ENCODE measurements at regions not wholly inside any gene's neighbourhood (a gene's known extent, or its start where the extent isn't known, plus 50 kb on each side); places are given as distances from the start of the nearest gene placed in this dataset.

GRCh38 chr4:108336076-108336475, 167.3 kb upstream of the LEF1 start:
- Histone ChIP-seq H3K4me3 (ENCODE audit: low read length) (no peak overlapping the region), H3K9ac (ENCODE audit: low read depth, low read length) (no peak overlapping the region), H3K36me3 (ENCODE audit: insufficient read depth, low read depth, low read length) (no peaks in the 10 kb centered on the region), H3K27ac (ENCODE audit: low read length) (no peak overlapping the region), H3K9me3 (ENCODE audit: insufficient read depth, low read depth, low read length) (no peaks in the 10 kb centered on the region), H3K4me1 (ENCODE audit: insufficient read depth, low read length) (peaks cover 5% of the 10 kb centered on the region; the same call in 1 of the 2 replicates), H3K27me3 (ENCODE audit: insufficient read depth, low read length) (no peaks in the 10 kb centered on the region)

DNA sequence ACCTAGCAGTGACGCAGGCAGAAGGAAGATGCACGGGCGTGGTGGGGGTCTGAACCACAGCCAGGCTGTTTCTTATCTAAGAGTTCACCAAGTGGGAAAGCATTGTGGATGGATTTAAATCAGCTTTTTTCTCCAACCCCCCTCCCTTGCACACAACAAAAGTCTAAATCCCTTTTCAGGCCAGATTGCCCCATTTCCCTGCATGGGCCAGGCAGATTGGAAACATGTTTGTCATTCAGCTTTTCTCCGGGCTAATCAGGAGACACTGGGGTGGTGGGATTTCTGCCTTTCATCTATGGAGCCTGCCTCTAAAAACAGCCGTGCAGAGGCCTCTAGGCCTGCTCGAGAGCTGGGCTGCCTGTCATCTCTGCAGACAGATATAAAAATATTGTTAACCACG, 166.3 kb upstream of the LEF1 start:
- Histone ChIP-seq H3K9ac (ENCODE audit: low read depth, low read length) (no peak overlapping the region), H3K4me3 (ENCODE audit: low read length) (no peak overlapping the region), H3K36me3 (ENCODE audit: insufficient read depth, low read depth, low read length) (no peaks in the 10 kb centered on the region), H3K9me3 (ENCODE audit: insufficient read depth, low read depth, low read length) (no peaks in the 10 kb centered on the region), H3K27ac (ENCODE audit: low read length) (no peak overlapping the region), H3K27me3 (ENCODE audit: insufficient read depth, low read length) (no peaks in the 10 kb centered on the region), H3K4me1 (ENCODE audit: insufficient read depth, low read length) (peaks cover 5% of the 10 kb centered on the region; the same call in 1 of the 2 replicates)

- no peaks in the 10 kb centered on the region for H3K36me3 ChIP-seq (ENCODE audit: insufficient read depth, low read depth, low read length)
- H3K9ac ChIP-seq (ENCODE audit: low read depth, low read length), result no peak overlapping the region
- no peak overlapping the region for H3K27ac ChIP-seq (ENCODE audit: low read length)
- H3K9me3 ChIP-seq (ENCODE audit: insufficient read depth, low read depth, low read length), result no peaks in the 10 kb centered on the region
- no peaks in the 10 kb centered on the region for H3K27me3 ChIP-seq (ENCODE audit: insufficient read depth, low read length)
- H3K4me3 ChIP-seq (ENCODE audit: low read length), result no peak overlapping the region
- H3K4me1 ChIP-seq (ENCODE audit: insufficient read depth, low read length), result peaks cover 5% of the 10 kb centered on the region; the same call in 1 of the 2 replicates
Measured at GRCh38 chr4:108334031-108334430, 165.3 kb upstream of the LEF1 start.

- Histone ChIP-seq H3K27ac (ENCODE audit: low read length) (no peak overlapping the region), H3K9me3 (ENCODE audit: insufficient read depth, low read depth, low read length) (no peaks in the 10 kb centered on the region), H3K4me1 (ENCODE audit: insufficient read depth, low read length) (peaks cover 5% of the 10 kb centered on the region; the same call in 1 of the 2 replicates), H3K36me3 (ENCODE audit: insufficient read depth, low read depth, low read length) (no peaks in the 10 kb centered on the region), H3K27me3 (ENCODE audit: insufficient read depth, low read length) (no peaks in the 10 kb centered on the region), H3K4me3 (ENCODE audit: low read length) (no peak overlapping the region), H3K9ac (ENCODE audit: low read depth, low read length) (no peak overlapping the region)
Measured at GRCh38 chr4:108333353-108333942, 164.7 kb upstream of the LEF1 start.

DNA sequence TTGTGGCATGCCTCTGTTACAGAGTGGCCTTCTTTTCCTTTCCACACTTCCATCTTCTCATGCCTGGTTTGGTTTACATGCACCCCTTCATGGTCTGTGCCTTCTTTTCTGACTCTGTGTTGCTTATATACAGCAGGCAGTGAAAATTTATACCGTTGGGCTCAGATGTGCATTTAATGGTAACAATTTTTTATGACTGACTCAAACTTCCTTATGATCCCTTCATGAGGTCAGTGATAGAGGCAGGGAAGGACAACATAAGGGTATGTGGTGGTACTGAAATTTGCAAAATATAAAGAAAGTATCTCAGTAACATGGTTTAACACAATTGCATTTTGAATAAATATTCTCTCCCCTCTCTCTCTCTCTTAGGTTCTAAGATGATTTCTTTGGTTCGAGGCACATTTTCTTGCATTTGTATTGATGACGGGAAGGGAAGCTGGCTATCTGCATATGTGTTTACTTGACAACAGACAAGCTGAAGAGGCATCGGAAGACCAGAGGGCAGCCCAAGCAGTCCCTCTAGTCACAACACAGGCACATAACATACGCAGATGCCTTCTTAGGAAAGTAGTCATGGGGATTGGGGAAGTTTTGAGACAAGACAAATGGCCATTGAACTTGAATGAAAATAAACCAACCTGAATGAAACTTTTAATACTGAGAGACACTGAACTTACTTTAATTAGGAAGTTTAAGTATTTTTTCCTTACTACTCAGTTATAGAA, 163.3 kb upstream of the LEF1 start:
- Histone ChIP-seq H3K27ac (ENCODE audit: low read length) (no peak overlapping the region), H3K9ac (ENCODE audit: low read depth, low read length) (no peak overlapping the region), H3K27me3 (ENCODE audit: insufficient read depth, low read length) (no peaks in the 10 kb centered on the region), H3K4me1 (ENCODE audit: insufficient read depth, low read length) (peaks cover 5% of the 10 kb centered on the region; the same call in 1 of the 2 replicates), H3K4me3 (ENCODE audit: low read length) (no peak overlapping the region), H3K9me3 (ENCODE audit: insufficient read depth, low read depth, low read length) (no peaks in the 10 kb centered on the region), H3K36me3 (ENCODE audit: insufficient read depth, low read depth, low read length) (no peaks in the 10 kb centered on the region)

DNA sequence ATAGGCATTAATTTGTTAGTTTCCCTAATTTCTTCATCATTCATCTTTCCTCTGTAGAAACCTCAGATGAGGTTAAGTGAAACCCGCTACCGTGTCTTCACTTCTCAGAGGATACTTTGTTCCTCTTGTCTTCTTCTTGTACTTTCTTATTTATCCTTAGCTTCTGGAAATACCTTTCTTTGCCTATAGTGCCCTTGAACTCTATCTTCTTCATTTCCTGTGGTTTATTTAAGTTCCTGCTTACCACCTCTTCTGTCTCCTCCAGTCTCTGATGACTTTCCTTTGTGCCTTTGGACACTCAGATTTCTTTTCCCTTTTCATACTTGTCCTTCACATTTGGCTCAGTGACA, 159.6 kb upstream of the LEF1 start:
- Histone ChIP-seq H3K9me3 (ENCODE audit: insufficient read depth, low read depth, low read length) (no peaks in the 10 kb centered on the region), H3K4me1 (ENCODE audit: insufficient read depth, low read length) (peaks cover under 1% of the 10 kb centered on the region; the same call in 1 of the 2 replicates), H3K4me3 (ENCODE audit: low read length) (no peak overlapping the region), H3K9ac (ENCODE audit: low read depth, low read length) (no peak overlapping the region), H3K27me3 (ENCODE audit: insufficient read depth, low read length) (no peaks in the 10 kb centered on the region), H3K27ac (ENCODE audit: low read length) (no peak overlapping the region), H3K36me3 (ENCODE audit: insufficient read depth, low read depth, low read length) (no peaks in the 10 kb centered on the region)

DNA sequence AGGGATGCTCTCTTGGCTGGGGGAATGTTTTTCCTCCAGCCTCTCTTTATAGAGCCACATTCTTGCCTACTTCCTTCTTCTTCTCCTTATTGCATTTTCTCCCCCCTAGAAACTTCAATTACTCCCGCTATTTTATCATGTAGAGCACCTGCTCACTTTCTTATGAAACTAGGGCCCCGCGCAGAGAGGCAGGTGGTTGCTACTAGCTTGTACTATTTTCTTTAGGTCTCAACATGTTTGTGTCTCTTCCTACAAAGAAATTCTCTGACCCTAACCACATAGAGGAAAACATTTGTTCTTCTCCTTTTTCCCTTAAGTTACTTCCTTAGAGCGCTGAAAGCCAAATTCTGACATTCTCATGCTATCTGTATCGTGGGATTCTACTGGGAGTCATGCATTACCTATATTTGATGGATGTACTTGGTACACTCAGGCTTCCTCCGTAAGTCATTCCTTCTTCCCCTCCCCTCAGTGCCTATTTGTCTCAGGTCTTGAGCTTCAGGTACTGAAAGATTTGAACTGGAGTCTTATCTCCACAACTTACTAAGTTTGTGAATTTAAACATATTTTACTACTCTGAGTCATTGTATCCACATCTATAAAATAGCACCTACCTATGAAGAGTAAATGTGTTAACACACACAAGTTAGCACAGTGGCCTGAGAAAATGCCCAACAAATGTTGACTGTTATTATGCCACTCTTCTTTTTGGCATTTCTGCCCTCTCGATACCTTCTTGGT, 159.1 kb upstream of the LEF1 start:
- no peaks in the 10 kb centered on the region for H3K27me3 ChIP-seq (ENCODE audit: insufficient read depth, low read length)
- no peak overlapping the region for H3K27ac ChIP-seq (ENCODE audit: low read length)
- H3K4me1 ChIP-seq (ENCODE audit: insufficient read depth, low read length), result no peaks in the 10 kb centered on the region
- H3K36me3 ChIP-seq (ENCODE audit: insufficient read depth, low read depth, low read length), result no peaks in the 10 kb centered on the region
- H3K9ac ChIP-seq (ENCODE audit: low read depth, low read length), result no peak overlapping the region
- no peak overlapping the region for H3K4me3 ChIP-seq (ENCODE audit: low read length)
- H3K9me3 ChIP-seq (ENCODE audit: insufficient read depth, low read depth, low read length), result no peaks in the 10 kb centered on the region

DNA sequence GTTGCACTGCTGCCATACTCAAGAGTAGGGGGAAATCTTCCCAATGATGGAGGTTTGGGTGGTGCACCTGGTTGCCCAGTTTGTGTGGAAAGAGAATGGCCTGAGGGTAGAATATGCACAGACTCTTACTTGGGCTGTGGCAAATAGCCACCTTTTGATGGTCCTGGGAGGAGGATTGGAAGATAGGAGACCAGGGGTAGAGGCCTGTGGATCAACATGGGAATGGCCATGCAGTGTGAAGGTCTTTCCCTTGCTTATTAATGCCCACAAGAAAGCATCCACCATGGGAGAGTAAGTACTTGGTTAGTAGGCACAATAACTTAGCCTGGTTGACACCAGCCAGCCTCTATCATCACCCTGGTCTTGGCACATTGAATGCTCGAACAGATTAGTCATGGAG, 156.8 kb upstream of the LEF1 start:
- Histone ChIP-seq H3K27ac (ENCODE audit: low read length) (no peak overlapping the region), H3K9ac (ENCODE audit: low read depth, low read length) (no peak overlapping the region), H3K4me1 (ENCODE audit: insufficient read depth, low read length) (no peaks in the 10 kb centered on the region), H3K27me3 (ENCODE audit: insufficient read depth, low read length) (no peaks in the 10 kb centered on the region), H3K4me3 (ENCODE audit: low read length) (no peak overlapping the region), H3K9me3 (ENCODE audit: insufficient read depth, low read depth, low read length) (no peaks in the 10 kb centered on the region), H3K36me3 (ENCODE audit: insufficient read depth, low read depth, low read length) (no peaks in the 10 kb centered on the region)

DNA sequence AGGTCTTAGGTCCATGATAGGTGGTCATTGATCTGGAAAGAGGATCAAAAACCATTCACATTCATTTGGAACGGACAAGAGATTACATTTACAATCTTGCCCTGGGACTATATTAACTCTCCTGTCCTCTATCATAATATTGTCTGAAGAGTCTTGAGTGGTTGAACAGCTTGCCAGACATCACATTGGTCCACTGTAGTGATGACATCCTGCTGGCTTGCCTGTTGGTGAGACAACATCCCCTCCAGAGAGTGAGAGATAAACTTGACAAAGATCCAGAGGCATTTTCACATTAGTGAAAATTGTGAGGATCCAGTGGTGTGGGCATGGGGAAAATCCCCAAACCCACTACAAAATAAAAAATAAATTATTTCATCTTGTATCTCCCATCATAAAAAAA, 155.7 kb upstream of the LEF1 start:
- Histone ChIP-seq H3K27me3 (ENCODE audit: insufficient read depth, low read length) (no peaks in the 10 kb centered on the region), H3K4me1 (ENCODE audit: insufficient read depth, low read length) (no peaks in the 10 kb centered on the region)

GRCh38 chr4:108322497-108322896, 153.8 kb upstream of the LEF1 start:
- Histone ChIP-seq H3K4me3 (ENCODE audit: low read length) (no peak overlapping the region), H3K27ac (ENCODE audit: low read length) (no peak overlapping the region), H3K4me1 (ENCODE audit: insufficient read depth, low read length) (no peaks in the 10 kb centered on the region), H3K27me3 (ENCODE audit: insufficient read depth, low read length) (no peaks in the 10 kb centered on the region), H3K9ac (ENCODE audit: low read depth, low read length) (no peak overlapping the region), H3K9me3 (ENCODE audit: insufficient read depth, low read depth, low read length) (no peaks in the 10 kb centered on the region), H3K36me3 (ENCODE audit: insufficient read depth, low read depth, low read length) (no peaks in the 10 kb centered on the region)

More for the DNA sequence above, 155.7 kb upstream of the LEF1 start:
- Histone ChIP-seq H3K4me3 (ENCODE audit: low read length) (no peak overlapping the region), H3K9ac (ENCODE audit: low read depth, low read length) (no peak overlapping the region), H3K27ac (ENCODE audit: low read length) (no peak overlapping the region), H3K36me3 (ENCODE audit: insufficient read depth, low read depth, low read length) (no peaks in the 10 kb centered on the region), H3K9me3 (ENCODE audit: insufficient read depth, low read depth, low read length) (no peaks in the 10 kb centered on the region)

DNA sequence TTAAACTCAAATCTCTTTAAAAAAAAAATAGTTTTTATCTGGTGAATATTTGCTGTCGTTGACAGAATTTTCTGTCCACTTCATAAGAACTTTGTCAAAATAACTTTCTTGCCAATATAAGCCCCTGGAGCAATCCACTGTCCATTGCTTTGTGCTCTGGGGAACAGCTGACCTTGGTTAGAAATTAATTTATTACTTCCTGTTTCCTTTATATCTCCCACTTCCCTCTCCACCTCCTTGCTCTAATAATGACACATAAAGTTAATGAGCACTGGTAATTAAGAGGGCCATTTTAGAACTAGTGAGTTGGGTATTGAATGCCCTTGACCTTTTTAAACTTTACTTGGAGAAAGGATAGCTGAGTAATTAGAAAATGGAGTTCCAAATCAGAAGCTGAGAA, 151.3 kb upstream of the LEF1 start:
- Histone ChIP-seq H3K4me3 (ENCODE audit: low read length) (no peak overlapping the region), H3K27me3 (ENCODE audit: insufficient read depth, low read length) (no peaks in the 10 kb centered on the region)

DNA sequence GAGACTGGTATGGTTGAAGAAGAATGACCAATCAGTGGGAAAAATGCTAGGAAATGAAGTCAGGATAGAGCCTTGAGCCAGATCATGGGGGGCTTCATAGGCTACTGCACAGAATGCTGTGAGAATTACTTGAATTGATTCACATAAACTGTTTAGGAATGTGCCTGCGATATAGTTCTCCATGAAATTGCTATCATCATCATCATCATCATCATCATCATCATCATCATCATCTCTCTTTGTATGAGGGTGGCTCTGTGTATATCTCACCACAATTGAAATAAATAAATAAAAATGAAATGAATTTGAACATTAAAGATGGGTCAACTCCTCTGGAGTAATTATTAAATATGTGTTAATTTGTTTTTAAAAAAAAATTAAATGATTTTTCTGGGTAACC, 148.6 kb upstream of the LEF1 start:
- Histone ChIP-seq H3K4me3 (ENCODE audit: low read length) (no peak overlapping the region), H3K36me3 (ENCODE audit: insufficient read depth, low read depth, low read length) (no peaks in the 10 kb centered on the region), H3K27ac (ENCODE audit: low read length) (no peak overlapping the region)

More for the DNA sequence above, 151.3 kb upstream of the LEF1 start:
- Histone ChIP-seq H3K9ac (ENCODE audit: low read depth, low read length) (no peak overlapping the region), H3K36me3 (ENCODE audit: insufficient read depth, low read depth, low read length) (no peaks in the 10 kb centered on the region), H3K9me3 (ENCODE audit: insufficient read depth, low read depth, low read length) (no peaks in the 10 kb centered on the region), H3K4me1 (ENCODE audit: insufficient read depth, low read length) (no peaks in the 10 kb centered on the region), H3K27ac (ENCODE audit: low read length) (no peak overlapping the region)

More for the DNA sequence above, 148.6 kb upstream of the LEF1 start:
- Histone ChIP-seq H3K4me1 (ENCODE audit: insufficient read depth, low read length) (no peaks in the 10 kb centered on the region), H3K9me3 (ENCODE audit: insufficient read depth, low read depth, low read length) (no peaks in the 10 kb centered on the region), H3K9ac (ENCODE audit: low read depth, low read length) (no peak overlapping the region), H3K27me3 (ENCODE audit: insufficient read depth, low read length) (no peaks in the 10 kb centered on the region)

Measured in iPS-20b (cell line).